ENCODE measurements at regions not wholly inside any gene's neighbourhood (a gene's known extent, or its start where the extent isn't known, plus 50 kb on each side); places are given as distances from the start of the nearest gene placed in this dataset.

DNA sequence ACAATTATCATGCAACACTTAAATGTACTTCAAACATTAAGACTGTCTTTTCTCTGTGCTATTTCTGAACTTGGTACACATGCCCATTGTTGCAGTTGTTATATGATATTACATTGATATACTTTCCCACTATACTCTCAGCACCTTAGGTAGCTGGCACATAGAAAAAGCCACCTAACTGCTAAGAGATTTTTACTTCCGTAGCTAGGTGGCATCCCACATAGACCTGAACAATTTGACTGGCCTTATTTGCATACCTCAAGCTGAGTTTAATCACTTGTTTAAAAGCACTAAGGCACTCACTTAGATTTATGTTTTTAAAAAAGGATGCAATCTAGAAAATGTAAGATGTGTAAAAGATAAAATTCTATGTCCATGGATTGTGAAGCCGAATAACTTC, 194.2 kb downstream of the POU4F1 start:
- Histone ChIP-seq H3K4me1 (ENCODE audit: control insufficient read depth, extremely low read depth, insufficient read depth, low read length) (no peaks in the 10 kb centered on the region), H3K27ac (ENCODE audit: insufficient read depth, low read length) (no peak overlapping the region), H3K27me3 (ENCODE audit: control insufficient read depth, insufficient read depth, low read length) (no peaks in the 10 kb centered on the region), H3K36me3 (ENCODE audit: control insufficient read depth, insufficient read depth, low read length) (no peaks in the 10 kb centered on the region), H3K4me3 (replicated peaks in 1 of 4; ENCODE audit: control extremely low read depth in 1 of 4, insufficient read depth in 1 of 4, low read depth in 3 of 4, low read length in 4 of 4) (no peak overlapping the region), H3K9ac (ENCODE audit: insufficient read depth, low read length) (no peak overlapping the region), H4K20me1 (ENCODE audit: control insufficient read depth, extremely low read depth, insufficient read depth, low read length) (no peaks in the 10 kb centered on the region), H3K4me2 (ENCODE audit: extremely low read depth, insufficient read depth, low read length) (no peak overlapping the region), H2AFZ (ENCODE audit: low read length) (no peak overlapping the region), H3K79me2 (ENCODE audit: control insufficient read depth, insufficient read depth, low read length) (no peaks in the 10 kb centered on the region), H3K9me3 (ENCODE audit: control insufficient read depth, insufficient read depth, low read depth, low read length) (no peaks in the 10 kb centered on the region)
- no peak for DNase-seq (ENCODE audit: low read depth in 2 of 2)
- no peak for TF ChIP-seq EZH2 (IDR thresholded peaks at IDR 0.05; ENCODE audit: low read length, missing control alignments)
- TF ChIP-seq, protein P1, sequence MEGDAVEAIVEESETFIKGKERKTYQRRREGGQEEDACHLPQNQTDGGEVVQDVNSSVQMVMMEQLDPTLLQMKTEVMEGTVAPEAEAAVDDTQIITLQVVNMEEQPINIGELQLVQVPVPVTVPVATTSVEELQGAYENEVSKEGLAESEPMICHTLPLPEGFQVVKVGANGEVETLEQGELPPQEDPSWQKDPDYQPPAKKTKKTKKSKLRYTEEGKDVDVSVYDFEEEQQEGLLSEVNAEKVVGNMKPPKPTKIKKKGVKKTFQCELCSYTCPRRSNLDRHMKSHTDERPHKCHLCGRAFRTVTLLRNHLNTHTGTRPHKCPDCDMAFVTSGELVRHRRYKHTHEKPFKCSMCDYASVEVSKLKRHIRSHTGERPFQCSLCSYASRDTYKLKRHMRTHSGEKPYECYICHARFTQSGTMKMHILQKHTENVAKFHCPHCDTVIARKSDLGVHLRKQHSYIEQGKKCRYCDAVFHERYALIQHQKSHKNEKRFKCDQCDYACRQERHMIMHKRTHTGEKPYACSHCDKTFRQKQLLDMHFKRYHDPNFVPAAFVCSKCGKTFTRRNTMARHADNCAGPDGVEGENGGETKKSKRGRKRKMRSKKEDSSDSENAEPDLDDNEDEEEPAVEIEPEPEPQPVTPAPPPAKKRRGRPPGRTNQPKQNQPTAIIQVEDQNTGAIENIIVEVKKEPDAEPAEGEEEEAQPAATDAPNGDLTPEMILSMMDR (conservative IDR thresholded peaks at IDR 0.05 in 1 of 2, IDR thresholded peaks at IDR 0.05 in 1 of 2; ENCODE audit: low read depth in 1 of 2, low read length in 2 of 2) = no peak

DNA sequence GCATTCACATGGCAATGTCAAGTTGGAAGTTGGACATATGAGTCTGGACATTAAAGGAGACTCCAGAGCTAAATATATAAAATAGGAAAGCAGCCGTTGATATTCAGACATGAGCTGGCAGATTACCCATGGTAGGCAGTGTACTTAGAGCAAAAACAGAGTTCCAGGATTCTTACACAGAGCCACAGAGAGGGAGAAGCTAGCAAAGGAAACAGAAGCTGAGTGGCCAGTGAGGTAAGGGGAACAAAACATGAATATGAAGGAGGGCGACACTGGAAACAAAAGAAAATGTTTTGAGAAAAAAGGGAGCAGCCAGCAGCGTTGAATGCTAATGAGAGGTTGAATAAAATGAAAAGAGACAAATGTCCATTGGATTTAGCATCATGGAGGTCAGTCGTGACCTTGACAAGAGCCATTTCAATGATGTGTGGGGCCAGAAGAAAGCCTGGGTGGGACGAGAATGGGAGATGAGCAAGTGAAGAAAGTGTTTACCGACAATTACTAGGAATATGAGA, 198.4 kb downstream of the POU4F1 start:
- Histone ChIP-seq H2AFZ (ENCODE audit: low read length) (no peak overlapping the region), H3K4me1 (ENCODE audit: control insufficient read depth, extremely low read depth, insufficient read depth, low read length) (no peaks in the 10 kb centered on the region), H3K4me3 (replicated peaks in 1 of 4; ENCODE audit: control extremely low read depth in 1 of 4, insufficient read depth in 1 of 4, low read depth in 3 of 4, low read length in 4 of 4) (no peak overlapping the region), H3K9ac (ENCODE audit: insufficient read depth, low read length) (no peak overlapping the region), H3K9me3 (ENCODE audit: control insufficient read depth, insufficient read depth, low read depth, low read length) (no peaks in the 10 kb centered on the region), H4K20me1 (ENCODE audit: control insufficient read depth, extremely low read depth, insufficient read depth, low read length) (no peaks in the 10 kb centered on the region), H3K79me2 (ENCODE audit: control insufficient read depth, insufficient read depth, low read length) (no peaks in the 10 kb centered on the region), H3K27me3 (ENCODE audit: control insufficient read depth, insufficient read depth, low read length) (no peaks in the 10 kb centered on the region), H3K27ac (ENCODE audit: insufficient read depth, low read length) (no peak overlapping the region), H3K36me3 (ENCODE audit: control insufficient read depth, insufficient read depth, low read length) (no peaks in the 10 kb centered on the region), H3K4me2 (ENCODE audit: extremely low read depth, insufficient read depth, low read length) (no peak overlapping the region)
- DNase-seq (ENCODE audit: low read depth in 2 of 2) = no peak
- TF ChIP-seq, protein P1 (conservative IDR thresholded peaks at IDR 0.05 in 1 of 2, IDR thresholded peaks at IDR 0.05 in 1 of 2; ENCODE audit: low read depth in 1 of 2, low read length in 2 of 2) = no peak
- TF ChIP-seq EZH2 (IDR thresholded peaks at IDR 0.05; ENCODE audit: low read length, missing control alignments) = no peak

DNA sequence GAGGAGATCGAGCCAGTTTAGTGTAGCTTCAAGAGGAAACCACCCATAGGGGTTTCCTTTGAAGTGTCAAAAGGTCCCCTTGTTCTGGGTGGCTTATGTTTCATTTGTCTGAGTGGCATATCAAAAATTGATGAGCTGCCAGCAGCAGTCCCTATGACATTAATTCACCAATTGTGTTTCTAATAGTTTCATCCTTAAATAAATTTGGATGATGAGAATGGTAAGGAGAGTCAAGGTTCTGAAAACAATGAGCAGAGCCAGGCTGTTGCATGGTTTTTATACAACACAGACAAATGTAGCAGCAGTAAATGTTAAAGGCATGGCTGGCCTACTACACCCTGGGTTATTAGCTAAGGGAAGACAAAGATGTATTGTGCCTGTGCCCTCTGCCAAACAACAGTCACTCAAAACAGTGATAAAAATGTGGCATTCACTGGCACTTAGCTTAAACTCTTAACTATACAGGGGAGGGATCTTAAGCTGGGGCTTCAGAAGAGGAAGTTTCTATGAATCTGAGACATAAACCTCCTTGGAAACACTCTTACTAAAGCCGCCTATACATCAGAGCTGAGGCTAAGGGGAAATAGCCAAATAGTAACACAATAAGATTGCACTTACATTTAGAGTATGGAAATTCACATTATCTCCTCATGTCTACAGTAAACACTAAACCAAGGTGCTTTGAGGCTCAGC, 200.5 kb downstream of the POU4F1 start:
- no peak for DNase-seq (ENCODE audit: low read depth in 2 of 2)
- H4K20me1 ChIP-seq (ENCODE audit: control insufficient read depth, extremely low read depth, insufficient read depth, low read length) = no peaks in the 10 kb centered on the region
- no peak overlapping the region for H3K27ac ChIP-seq (ENCODE audit: insufficient read depth, low read length)
- H3K4me2 ChIP-seq (ENCODE audit: extremely low read depth, insufficient read depth, low read length) = no peak overlapping the region
- no peak overlapping the region for H3K4me3 ChIP-seq (replicated peaks in 1 of 4; ENCODE audit: control extremely low read depth in 1 of 4, insufficient read depth in 1 of 4, low read depth in 3 of 4, low read length in 4 of 4)
- H3K4me1 ChIP-seq (ENCODE audit: control insufficient read depth, extremely low read depth, insufficient read depth, low read length) = no peaks in the 10 kb centered on the region
- no peak overlapping the region for H2AFZ ChIP-seq (ENCODE audit: low read length)
- H3K79me2 ChIP-seq (ENCODE audit: control insufficient read depth, insufficient read depth, low read length) = no peaks in the 10 kb centered on the region
- H3K9ac ChIP-seq (ENCODE audit: insufficient read depth, low read length) = no peak overlapping the region
- no peak for TF ChIP-seq EZH2 (IDR thresholded peaks at IDR 0.05; ENCODE audit: low read length, missing control alignments)
- TF ChIP-seq, protein P1 (conservative IDR thresholded peaks at IDR 0.05 in 1 of 2, IDR thresholded peaks at IDR 0.05 in 1 of 2; ENCODE audit: low read depth in 1 of 2, low read length in 2 of 2) = no peak
- no peaks in the 10 kb centered on the region for H3K27me3 ChIP-seq (ENCODE audit: control insufficient read depth, insufficient read depth, low read length)
- H3K9me3 ChIP-seq (ENCODE audit: control insufficient read depth, insufficient read depth, low read depth, low read length) = no peaks in the 10 kb centered on the region
- no peaks in the 10 kb centered on the region for H3K36me3 ChIP-seq (ENCODE audit: control insufficient read depth, insufficient read depth, low read length)

Measured in fibroblast of lung (primary cell).